GM21717 (cell line): ENCODE measurements at regions not wholly inside any gene's neighbourhood (a gene's known extent, or its start where the extent isn't known, plus 50 kb on each side); places are given as distances from the start of the nearest gene placed in this dataset.
"Not testable (repeated sequence)": the region's sequence is repeated elsewhere in the genome, so short reads cannot be mapped to it uniquely, and the experiment has no call there.

Source experiments
- ATAC-seq: cut with Tn5 transposase; IDR thresholded peaks from one replicate; pipeline ENCODE4 v1.9.1; 2021; ENCODE audit warnings: mild to moderate bottlenecking, moderate library complexity; ENCODE audit not compliant: unreplicated experiment

DNA sequence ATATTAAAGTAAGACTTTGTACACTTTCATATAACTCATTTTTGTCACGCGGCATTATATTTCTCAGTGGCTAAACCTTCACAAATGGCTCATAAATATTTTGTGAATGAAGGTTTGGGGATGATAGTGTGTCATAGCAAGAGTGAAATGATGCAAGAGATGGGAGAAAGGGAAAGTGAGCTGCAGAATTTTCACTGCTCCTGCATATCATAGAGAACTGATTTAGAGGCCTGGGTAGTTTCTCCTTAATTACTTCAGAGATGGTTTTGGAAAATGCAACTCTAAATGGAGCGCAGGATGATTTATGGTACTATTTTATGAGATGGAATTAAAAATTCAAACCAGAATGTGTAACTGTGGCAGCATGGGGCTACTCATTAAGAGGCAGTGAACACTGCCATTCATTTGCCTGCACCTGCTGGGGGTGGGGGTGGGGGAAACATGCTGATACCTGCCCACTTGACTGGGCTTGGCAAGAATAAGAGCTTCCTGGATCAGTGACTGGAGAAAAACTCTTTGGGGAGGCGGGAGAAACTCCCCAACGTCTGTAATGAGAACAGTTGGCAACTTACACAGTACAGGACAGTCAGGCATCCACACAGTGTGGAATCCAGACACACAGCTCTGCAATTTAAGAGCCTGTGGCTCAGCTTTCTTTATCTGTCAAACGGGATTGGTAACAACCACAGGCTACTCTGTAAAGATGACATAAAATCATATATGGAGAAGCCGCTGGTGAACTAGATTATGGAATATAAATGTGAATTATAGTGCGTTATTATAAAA, 941.9 kb downstream of the SLC4A3 start:
- no peak for ATAC-seq

GRCh38 chr2:220572385-220572784, 945.0 kb downstream of the SLC4A3 start:
- no peak for ATAC-seq

DNA sequence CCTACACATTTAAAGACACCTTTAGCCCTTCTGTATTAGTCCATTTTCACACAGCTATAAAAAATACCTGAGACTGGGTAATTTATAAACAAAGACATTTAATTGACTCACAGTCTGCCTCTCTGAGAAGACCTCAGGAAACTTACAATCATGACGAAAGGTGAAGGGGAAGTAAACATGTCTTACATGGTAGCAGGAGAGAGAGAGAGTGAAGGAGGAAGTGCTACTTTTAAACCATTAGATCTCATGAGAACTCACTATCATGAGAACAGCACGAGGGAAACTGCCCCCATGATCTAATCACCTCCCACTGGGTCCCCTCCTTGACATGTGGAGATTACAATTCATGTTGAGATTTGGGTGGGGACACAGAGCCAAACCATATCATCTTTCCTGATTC, 946.6 kb downstream of the SLC4A3 start:
- no peak for ATAC-seq

GRCh38 chr2:220575963-220576362, 948.5 kb downstream of the SLC4A3 start:
- no peak for ATAC-seq

DNA sequence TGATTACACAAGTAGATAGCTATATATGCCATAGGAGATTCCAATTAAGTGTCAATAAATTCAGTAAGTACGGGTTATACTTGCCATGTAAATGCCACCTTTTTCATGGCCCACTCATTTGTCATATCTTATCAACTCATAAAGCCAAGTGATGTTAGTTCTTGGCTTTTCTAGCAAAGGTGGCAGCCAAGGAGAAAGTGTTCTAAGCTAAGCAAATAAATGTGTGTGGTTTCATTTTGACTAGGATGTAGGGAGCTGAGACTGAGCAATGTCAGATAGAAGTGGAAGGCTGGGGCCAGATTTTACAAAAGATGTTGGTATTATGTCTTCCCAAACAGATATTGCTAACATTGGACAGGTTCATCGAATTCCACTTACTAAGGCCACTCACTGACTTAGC, 952.0 kb downstream of the SLC4A3 start:
- ATAC-seq: no peak

DNA sequence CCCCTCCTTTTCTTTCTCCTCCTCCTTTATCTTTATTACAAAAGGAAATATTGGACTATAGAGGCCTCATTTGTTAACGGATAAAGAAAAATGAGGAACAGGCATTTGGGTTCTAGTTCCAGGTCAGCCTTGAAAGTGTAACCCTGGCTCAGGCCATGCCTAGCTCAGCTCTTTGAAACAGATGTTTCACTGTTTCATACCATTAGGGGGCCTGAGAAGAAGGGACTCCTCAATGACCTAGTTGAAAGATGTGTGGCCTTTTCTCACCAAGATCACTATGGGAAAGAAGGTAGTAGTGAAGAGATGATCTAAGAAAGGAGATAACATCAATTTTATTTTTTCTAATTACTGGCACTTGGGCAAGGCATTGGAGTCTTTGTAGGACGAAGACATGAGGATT, 952.7 kb downstream of the SLC4A3 start:
- ATAC-seq: no peak

- no peak for ATAC-seq
Measured at GRCh38 chr2:220583725-220584124, 956.3 kb downstream of the SLC4A3 start.

DNA sequence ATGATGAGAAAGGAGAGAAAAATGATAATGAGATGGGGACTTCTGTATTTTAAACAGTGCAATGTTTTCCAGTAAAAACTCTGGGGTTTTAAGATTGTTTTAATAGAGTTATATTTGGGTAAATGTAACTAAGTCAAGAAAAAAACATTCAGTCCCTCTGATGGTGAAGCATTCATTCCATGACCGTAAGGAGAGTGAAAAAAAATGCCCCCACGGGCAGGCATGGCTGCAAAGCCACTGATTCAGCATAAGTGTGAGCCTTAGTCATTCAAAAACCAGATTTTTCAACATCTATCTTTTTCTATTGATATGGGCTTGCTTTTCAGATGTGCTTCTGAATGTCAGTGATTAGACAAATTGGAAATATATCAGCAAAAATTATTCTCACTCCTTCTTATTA, 957.8 kb downstream of the SLC4A3 start:
- no peak for ATAC-seq

GRCh38 chr2:220586980-220587530, 959.6 kb downstream of the SLC4A3 start:
- no peak for ATAC-seq

GRCh38 chr2:220588148-220588547, 960.7 kb downstream of the SLC4A3 start:
- ATAC-seq: no peak

GRCh38 chr2:220590476-220590875, 963.0 kb downstream of the SLC4A3 start:
- ATAC-seq: no peak

GRCh38 chr2:220593526-220593925, 966.1 kb downstream of the SLC4A3 start:
- no peak for ATAC-seq

DNA sequence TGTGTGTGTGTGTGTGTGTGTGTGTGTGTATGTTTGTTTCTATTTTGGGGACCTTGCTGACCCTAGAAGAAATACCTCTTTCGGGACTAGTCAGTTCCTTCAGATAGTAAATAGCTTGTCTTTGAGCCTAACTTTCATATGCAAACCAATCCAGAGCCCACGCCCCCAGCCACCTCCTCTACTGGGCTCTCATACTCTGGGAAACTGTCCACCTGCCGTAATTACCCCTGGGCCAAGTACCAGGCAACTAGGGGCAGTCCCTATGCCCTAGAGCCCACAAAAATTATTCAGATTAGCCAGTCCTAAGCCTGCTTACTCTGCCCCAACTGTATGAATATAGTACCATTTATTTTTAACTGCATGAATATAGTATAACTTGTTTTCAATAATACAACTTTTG, 970.4 kb downstream of the EPHA4 start:
- ATAC-seq: no peak

DNA sequence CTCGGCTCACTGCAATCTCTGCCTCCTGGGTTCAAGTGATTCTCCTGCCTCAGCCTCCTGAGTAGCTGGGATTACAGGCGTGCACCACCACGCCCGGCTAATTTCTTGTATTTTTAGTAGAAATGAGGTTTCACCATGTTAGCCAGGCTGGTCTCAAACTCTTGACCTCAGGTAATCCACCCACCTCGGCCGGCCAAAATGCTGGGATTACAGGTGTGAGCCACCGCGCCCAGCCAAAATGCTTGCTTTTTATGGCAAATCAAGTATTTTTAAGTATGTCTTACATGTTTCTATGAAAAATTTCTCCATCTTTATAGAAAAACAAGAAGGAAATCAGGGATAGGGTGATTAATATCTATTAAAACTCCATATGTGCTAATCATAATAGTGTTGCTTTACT, 959.1 kb downstream of the EPHA4 start:
- not testable (repeated sequence) for ATAC-seq

DNA sequence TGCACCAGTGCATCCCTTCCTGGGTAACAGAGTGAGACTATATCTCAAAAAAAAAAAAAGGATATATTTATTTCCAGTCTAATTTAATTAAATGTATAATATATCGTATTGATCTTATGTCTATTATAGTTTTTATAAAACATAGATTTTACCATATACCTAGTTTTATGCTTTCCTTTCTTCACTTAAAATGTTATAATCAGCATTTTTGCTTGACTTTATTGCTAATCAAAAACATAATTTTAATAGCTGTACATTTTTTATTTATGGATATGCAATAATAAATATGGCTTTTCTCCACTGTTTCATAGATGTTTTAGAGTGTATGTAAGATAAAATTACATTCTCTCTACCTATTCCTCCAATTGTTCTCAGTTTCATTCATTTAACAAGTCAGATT, 958.0 kb downstream of the EPHA4 start:
- no peak for ATAC-seq

DNA sequence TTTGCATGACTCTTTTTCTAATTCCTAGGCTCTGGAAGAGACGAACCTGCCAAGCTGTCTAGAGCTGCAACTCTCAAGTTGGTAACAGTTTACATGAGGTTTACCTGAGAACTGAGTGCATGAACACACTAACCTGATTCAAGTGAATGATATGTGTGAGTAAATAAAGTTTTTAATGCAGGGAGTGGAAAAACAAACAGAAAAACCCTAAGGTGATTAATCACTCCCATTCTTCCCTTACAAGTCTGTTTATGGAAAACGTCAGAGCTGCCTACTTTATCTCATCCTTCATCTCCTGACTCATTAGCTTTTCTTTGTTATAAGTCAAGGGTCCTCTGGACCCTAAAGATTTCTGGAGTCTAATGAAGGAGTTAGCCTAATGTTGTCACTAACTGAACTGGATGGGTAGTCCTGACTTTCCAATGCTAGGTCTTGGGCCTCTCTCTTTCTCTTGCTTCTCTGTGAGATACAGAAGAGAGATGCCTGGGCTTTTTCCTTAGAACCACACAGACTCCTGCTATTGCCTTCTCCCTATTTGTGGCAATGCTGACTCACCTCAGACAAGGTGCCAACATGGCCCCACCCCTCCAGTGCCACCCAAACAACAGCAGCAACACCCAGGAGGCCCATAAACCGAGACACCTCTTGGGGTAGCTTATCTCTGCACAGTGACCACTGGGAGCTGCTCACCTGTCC, 952.4 kb downstream of the EPHA4 start:
- no peak for ATAC-seq

DNA sequence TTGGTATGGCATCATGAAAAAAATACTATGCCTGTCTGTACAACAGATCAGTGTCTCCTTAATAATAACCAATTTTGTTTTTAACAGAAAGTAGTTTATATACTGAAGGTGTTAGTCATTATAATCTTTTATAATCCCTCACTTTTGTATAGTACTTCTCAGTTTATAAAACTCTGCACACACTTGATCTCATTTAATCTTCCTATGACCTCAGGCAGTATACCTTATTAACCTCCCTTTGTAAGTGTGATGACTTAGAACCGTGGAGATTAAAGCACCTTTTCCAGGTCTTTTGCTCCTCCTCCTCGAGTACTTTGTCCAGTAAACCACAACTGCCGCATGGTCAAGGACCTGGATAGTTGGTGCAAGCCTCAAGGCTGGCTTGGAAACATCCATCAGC, 945.5 kb downstream of the EPHA4 start:
- no peak for ATAC-seq

DNA sequence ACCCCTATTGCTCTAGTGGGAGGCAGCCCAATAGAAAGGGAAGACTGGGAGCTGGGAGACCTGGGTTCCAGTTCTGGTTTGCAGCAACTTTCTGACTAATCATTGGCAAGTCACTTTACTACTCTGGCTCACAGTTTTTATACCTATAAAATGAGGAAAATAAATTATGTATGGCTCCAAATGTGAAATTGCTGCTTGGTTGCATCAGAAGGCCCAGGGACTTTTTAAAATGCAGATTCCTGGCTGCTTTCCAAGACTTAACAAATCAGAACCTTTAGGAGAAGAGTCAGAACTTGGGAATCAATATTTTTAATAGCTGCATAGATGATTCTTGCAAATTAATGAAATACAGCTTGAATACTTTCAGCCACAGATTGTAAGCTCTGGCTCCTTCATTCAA, 943.9 kb downstream of the EPHA4 start:
- ATAC-seq: no peak

- ATAC-seq: no peak
Measured at GRCh38 chr2:220641137-220641536, 931.0 kb downstream of the EPHA4 start.

- ATAC-seq: peak; percentile 77
Measured at GRCh38 chr2:220646424-220646823, 925.7 kb downstream of the EPHA4 start.

DNA sequence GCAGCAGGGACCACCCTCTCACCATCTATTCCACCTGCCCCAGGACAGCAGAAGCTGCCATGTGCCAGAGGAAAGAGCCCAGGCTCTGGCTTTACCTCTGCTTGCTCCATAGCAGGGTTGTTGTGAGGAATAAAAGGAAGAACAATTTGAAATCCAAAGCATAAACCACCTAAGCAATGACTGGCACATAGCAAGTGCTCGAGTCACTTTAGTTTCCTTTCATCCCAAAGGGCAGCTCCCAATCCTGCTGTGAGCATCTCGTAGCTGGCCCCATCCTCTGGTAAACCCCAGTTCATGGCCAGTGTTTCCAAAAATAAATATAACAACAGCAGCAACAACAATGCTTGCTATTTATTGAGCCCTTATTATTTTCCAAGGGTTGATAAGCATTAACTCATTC, 923.5 kb downstream of the EPHA4 start:
- no peak for ATAC-seq

- no peak for ATAC-seq
Measured at GRCh38 chr2:220653776-220654175, 918.3 kb downstream of the EPHA4 start.
